ENCODE measurements at regions not wholly inside any gene's neighbourhood (a gene's known extent, or its start where the extent isn't known, plus 50 kb on each side); places are given as distances from the start of the nearest gene placed in this dataset.

- H3K4me3 ChIP-seq, result no peak overlapping the region
- H3K27ac ChIP-seq, result no peak overlapping the region
- intact Hi-C loops (cut with DNase I), result no loop called here
- no peaks in the 10 kb centered on the region for H3K27me3 ChIP-seq
- H3K4me1 ChIP-seq, result no peaks in the 10 kb centered on the region
- DNase-seq (ENCODE audit: extremely low spot score in 2 of 2), result no peak
- TF ChIP-seq, protein P1, sequence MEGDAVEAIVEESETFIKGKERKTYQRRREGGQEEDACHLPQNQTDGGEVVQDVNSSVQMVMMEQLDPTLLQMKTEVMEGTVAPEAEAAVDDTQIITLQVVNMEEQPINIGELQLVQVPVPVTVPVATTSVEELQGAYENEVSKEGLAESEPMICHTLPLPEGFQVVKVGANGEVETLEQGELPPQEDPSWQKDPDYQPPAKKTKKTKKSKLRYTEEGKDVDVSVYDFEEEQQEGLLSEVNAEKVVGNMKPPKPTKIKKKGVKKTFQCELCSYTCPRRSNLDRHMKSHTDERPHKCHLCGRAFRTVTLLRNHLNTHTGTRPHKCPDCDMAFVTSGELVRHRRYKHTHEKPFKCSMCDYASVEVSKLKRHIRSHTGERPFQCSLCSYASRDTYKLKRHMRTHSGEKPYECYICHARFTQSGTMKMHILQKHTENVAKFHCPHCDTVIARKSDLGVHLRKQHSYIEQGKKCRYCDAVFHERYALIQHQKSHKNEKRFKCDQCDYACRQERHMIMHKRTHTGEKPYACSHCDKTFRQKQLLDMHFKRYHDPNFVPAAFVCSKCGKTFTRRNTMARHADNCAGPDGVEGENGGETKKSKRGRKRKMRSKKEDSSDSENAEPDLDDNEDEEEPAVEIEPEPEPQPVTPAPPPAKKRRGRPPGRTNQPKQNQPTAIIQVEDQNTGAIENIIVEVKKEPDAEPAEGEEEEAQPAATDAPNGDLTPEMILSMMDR (IDR thresholded peaks at IDR 0.05), result no peak
- TF ChIP-seq POLR2AphosphoS5 (IDR thresholded peaks at IDR 0.05; ENCODE audit: insufficient read depth in 1 of 2, low read depth in 1 of 2), result no peak
- no peak for TF ChIP-seq POLR2A (IDR thresholded peaks at IDR 0.05)
- no peaks in the 10 kb centered on the region for H3K36me3 ChIP-seq
- no peaks in the 10 kb centered on the region for H3K9me3 ChIP-seq
Observed at GRCh38 chr3:132159145-132159544, 124.3 kb upstream of the CPNE4 start.

GRCh38 chr3:132160198-132160597 lies 125.4 kb upstream of the CPNE4 start:
- Histone ChIP-seq H3K27me3 (no peaks in the 10 kb centered on the region), H3K9me3 (no peaks in the 10 kb centered on the region), H3K27ac (no peak overlapping the region), H3K36me3 (no peaks in the 10 kb centered on the region), H3K4me3 (no peak overlapping the region), H3K4me1 (no peaks in the 10 kb centered on the region)
- intact Hi-C loops (cut with DNase I), result no loop called here
- TF ChIP-seq, protein P1 (IDR thresholded peaks at IDR 0.05), result no peak
- TF ChIP-seq POLR2A (IDR thresholded peaks at IDR 0.05) (no peak), POLR2AphosphoS5 (IDR thresholded peaks at IDR 0.05; ENCODE audit: insufficient read depth in 1 of 2, low read depth in 1 of 2) (no peak)
- no peak for DNase-seq (ENCODE audit: extremely low spot score in 2 of 2)

DNA sequence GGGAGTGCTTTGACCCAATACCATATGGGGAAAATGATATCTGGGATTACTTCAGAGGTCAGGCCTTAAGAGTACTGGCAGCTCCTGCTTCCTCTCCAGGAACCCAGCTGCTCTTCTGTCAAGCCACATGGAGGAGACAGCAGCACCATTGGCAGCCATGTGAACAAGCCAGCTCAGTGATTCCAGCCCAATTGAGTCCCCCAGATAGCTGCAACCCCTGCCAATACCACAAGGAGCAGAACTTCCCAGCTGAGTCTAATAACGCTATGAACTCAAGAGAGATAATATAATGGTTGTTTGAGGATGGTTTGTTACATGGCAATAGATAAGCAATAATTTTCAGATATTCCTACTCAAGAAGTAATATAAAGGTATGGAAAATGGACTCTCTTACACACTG lies 126.8 kb upstream of the CPNE4 start:
- Histone ChIP-seq H3K9me3 (no peaks in the 10 kb centered on the region), H3K27ac (no peak overlapping the region), H3K36me3 (no peaks in the 10 kb centered on the region), H3K4me3 (no peak overlapping the region), H3K27me3 (no peaks in the 10 kb centered on the region), H3K4me1 (no peaks in the 10 kb centered on the region)
- DNase-seq (ENCODE audit: extremely low spot score in 2 of 2), result no peak
- intact Hi-C loops (cut with DNase I), result no loop called here
- TF ChIP-seq, protein P1 (IDR thresholded peaks at IDR 0.05), result no peak
- TF ChIP-seq POLR2AphosphoS5 (IDR thresholded peaks at IDR 0.05; ENCODE audit: insufficient read depth in 1 of 2, low read depth in 1 of 2), result no peak
- no peak for TF ChIP-seq POLR2A (IDR thresholded peaks at IDR 0.05)

DNA sequence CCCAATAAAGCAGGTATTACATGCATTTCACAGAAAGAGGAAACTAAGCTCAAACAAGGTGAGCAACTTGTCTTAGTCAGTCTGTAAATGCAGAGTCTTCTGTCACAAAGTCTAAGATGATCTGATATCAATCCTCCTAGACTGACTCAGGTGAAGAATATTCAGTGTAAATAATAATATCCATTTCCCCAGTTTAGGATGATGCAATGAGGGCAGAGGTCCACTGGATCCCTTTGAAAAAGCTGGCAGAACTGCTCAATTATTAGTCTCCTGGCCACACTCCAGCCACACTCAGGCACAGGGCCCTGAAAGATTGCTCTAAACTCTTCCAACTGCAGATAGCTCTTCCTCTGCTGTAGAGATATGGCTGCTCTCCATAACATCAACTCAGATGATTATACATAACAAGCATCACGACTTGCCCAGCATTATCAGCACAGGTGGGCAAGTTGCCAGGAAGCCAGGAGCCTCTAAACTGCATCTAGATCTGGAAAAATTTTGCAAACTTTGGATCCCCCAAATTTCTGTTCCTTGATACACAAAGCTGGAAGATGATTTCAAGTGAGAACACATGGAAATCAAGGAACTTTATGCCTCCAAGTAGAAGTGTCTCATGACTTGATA lies 129.8 kb upstream of the CPNE4 start:
- Histone ChIP-seq H3K9me3 (no peaks in the 10 kb centered on the region), H3K27me3 (no peaks in the 10 kb centered on the region), H3K4me1 (no peaks in the 10 kb centered on the region), H3K4me3 (no peak overlapping the region), H3K36me3 (no peaks in the 10 kb centered on the region), H3K27ac (no peak overlapping the region)
- TF ChIP-seq POLR2AphosphoS5 (IDR thresholded peaks at IDR 0.05; ENCODE audit: insufficient read depth in 1 of 2, low read depth in 1 of 2) (no peak), POLR2A (IDR thresholded peaks at IDR 0.05) (no peak)
- TF ChIP-seq, protein P1 (IDR thresholded peaks at IDR 0.05), result no peak
- intact Hi-C loops (cut with DNase I), result no loop called here
- no peak for DNase-seq (ENCODE audit: extremely low spot score in 2 of 2)

- intact Hi-C loops (cut with DNase I), result no loop called here
- no peak for TF ChIP-seq POLR2AphosphoS5 (IDR thresholded peaks at IDR 0.05; ENCODE audit: insufficient read depth in 1 of 2, low read depth in 1 of 2)
Observed at GRCh38 chr3:132167870-132168269, 133.1 kb upstream of the CPNE4 start.

More at GRCh38 chr3:132167870-132168269, 133.1 kb upstream of the CPNE4 start:
- H3K27ac ChIP-seq, result no peak overlapping the region
- no peaks in the 10 kb centered on the region for H3K36me3 ChIP-seq
- H3K4me1 ChIP-seq, result no peaks in the 10 kb centered on the region
- no peak for DNase-seq (ENCODE audit: extremely low spot score in 2 of 2)
- H3K4me3 ChIP-seq, result no peak overlapping the region
- no peaks in the 10 kb centered on the region for H3K27me3 ChIP-seq
- H3K9me3 ChIP-seq, result no peaks in the 10 kb centered on the region
